ENCODE measurements at regions not wholly inside any gene's neighbourhood (a gene's known extent, or its start where the extent isn't known, plus 50 kb on each side); places are given as distances from the start of the nearest gene placed in this dataset.
A peak's percentile ranks its signal among the peaks of the same experiment; 100 is the strongest.

- H3K36me3 Mint-ChIP-seq (ENCODE audit: low read depth, unreplicated experiment) = no peaks in the 10 kb centered on the region
- H3K27ac Mint-ChIP-seq (ENCODE audit: unreplicated experiment) = peak overlapping the region; percentile 84
- H3K9me3 ChIP-seq (ENCODE audit: insufficient read depth, low read depth, low read length) = no peaks in the 10 kb centered on the region
- TF ChIP-seq EZH2 (IDR thresholded peaks at IDR 0.05; ENCODE audit: insufficient read depth, low read length) = no peak
- H3K79me2 ChIP-seq (ENCODE audit: insufficient read depth, low read length) = no peaks in the 10 kb centered on the region
- H3K27me3 Mint-ChIP-seq (ENCODE audit: low read depth, unreplicated experiment) = no peaks in the 10 kb centered on the region
- H3K36me3 ChIP-seq (ENCODE audit: insufficient read depth, low read length) = no peaks in the 10 kb centered on the region
- peak overlapping the region; percentile 34 for H3K4me2 ChIP-seq (ENCODE audit: low read length)
- H3K9me3 Mint-ChIP-seq (ENCODE audit: unreplicated experiment) = peaks cover 1% of the 10 kb centered on the region
- peak; percentile 85 for DNase-seq (ENCODE audit: low read depth)
- H3K27ac ChIP-seq (ENCODE audit: low read depth, low read length) = peak overlapping the region; percentile 41
- peaks cover 44% of the 10 kb centered on the region for H3K4me1 Mint-ChIP-seq (ENCODE audit: low read depth, unreplicated experiment)
- no peak overlapping the region for H3K4me3 Mint-ChIP-seq (ENCODE audit: unreplicated experiment)
- H3K27me3 ChIP-seq (ENCODE audit: insufficient read depth, low read length) = no peaks in the 10 kb centered on the region
- no peaks in the 10 kb centered on the region for H4K20me1 ChIP-seq (ENCODE audit: insufficient read depth, low read length)
- peak; percentile 80 for FAIRE-seq
- H3K4me3 ChIP-seq (ENCODE audit: insufficient read depth, low read depth, low read length) = no peak overlapping the region
- peak overlapping the region; percentile 19 for H3K9ac ChIP-seq (ENCODE audit: low read length)
- H2AFZ ChIP-seq (ENCODE audit: low read depth, low read length) = no peak overlapping the region
- peaks cover 23% of the 10 kb centered on the region for H3K4me1 ChIP-seq (ENCODE audit: insufficient read depth, low read length)
Observed at GRCh38 chr15:39232512-39232911, 348.4 kb upstream of the THBS1 start.

GRCh38 chr15:39235084-39235795 lies 345.6 kb upstream of the THBS1 start:
- Mint-ChIP-seq H3K4me1 (ENCODE audit: low read depth, unreplicated experiment) (peaks cover 49% of the 10 kb centered on the region), H3K9me3 (ENCODE audit: unreplicated experiment) (peaks cover 1% of the 10 kb centered on the region), H3K4me3 (ENCODE audit: unreplicated experiment) (no peak overlapping the region), H3K27me3 (ENCODE audit: low read depth, unreplicated experiment) (no peaks in the 10 kb centered on the region), H3K36me3 (ENCODE audit: low read depth, unreplicated experiment) (no peaks in the 10 kb centered on the region), H3K27ac (ENCODE audit: unreplicated experiment) (peak overlapping the region; percentile 77)
- DNase-seq (ENCODE audit: low read depth) = peak; percentile 62
- Histone ChIP-seq H3K36me3 (ENCODE audit: insufficient read depth, low read length) (no peaks in the 10 kb centered on the region), H3K4me1 (ENCODE audit: insufficient read depth, low read length) (peaks cover 37% of the 10 kb centered on the region), H2AFZ (ENCODE audit: low read depth, low read length) (no peak overlapping the region), H4K20me1 (ENCODE audit: insufficient read depth, low read length) (no peaks in the 10 kb centered on the region), H3K4me3 (ENCODE audit: insufficient read depth, low read depth, low read length) (no peak overlapping the region), H3K4me2 (ENCODE audit: low read length) (peak overlapping the region; percentile 38), H3K9ac (ENCODE audit: low read length) (no peak overlapping the region), H3K27ac (ENCODE audit: low read depth, low read length) (no peak overlapping the region), H3K27me3 (ENCODE audit: insufficient read depth, low read length) (no peaks in the 10 kb centered on the region), H3K79me2 (ENCODE audit: insufficient read depth, low read length) (no peaks in the 10 kb centered on the region), H3K9me3 (ENCODE audit: insufficient read depth, low read depth, low read length) (no peaks in the 10 kb centered on the region)
- no peak for TF ChIP-seq EZH2 (IDR thresholded peaks at IDR 0.05; ENCODE audit: insufficient read depth, low read length)
- no peak for TF ChIP-seq CTCF (IDR thresholded peaks at IDR 0.05; ENCODE audit: insufficient read depth, low read depth, low read length)
- no peak for FAIRE-seq

- DNase-seq (ENCODE audit: low read depth) (no peak), FAIRE-seq (no peak)
- no peak for TF ChIP-seq CTCF (IDR thresholded peaks at IDR 0.05; ENCODE audit: insufficient read depth, low read depth, low read length)
- TF ChIP-seq EZH2 (IDR thresholded peaks at IDR 0.05; ENCODE audit: insufficient read depth, low read length) = no peak
- Histone ChIP-seq H2AFZ (ENCODE audit: low read depth, low read length) (no peak overlapping the region), H3K79me2 (ENCODE audit: insufficient read depth, low read length) (no peaks in the 10 kb centered on the region), H3K36me3 (ENCODE audit: insufficient read depth, low read length) (no peaks in the 10 kb centered on the region), H3K27ac (ENCODE audit: low read depth, low read length) (no peak overlapping the region), H3K9me3 (ENCODE audit: insufficient read depth, low read depth, low read length) (no peaks in the 10 kb centered on the region), H3K4me3 (ENCODE audit: insufficient read depth, low read depth, low read length) (no peak overlapping the region), H3K4me1 (ENCODE audit: insufficient read depth, low read length) (peaks cover 38% of the 10 kb centered on the region), H3K27me3 (ENCODE audit: insufficient read depth, low read length) (no peaks in the 10 kb centered on the region), H3K9ac (ENCODE audit: low read length) (no peak overlapping the region), H4K20me1 (ENCODE audit: insufficient read depth, low read length) (no peaks in the 10 kb centered on the region), H3K4me2 (ENCODE audit: low read length) (no peak overlapping the region)
- Mint-ChIP-seq H3K36me3 (ENCODE audit: low read depth, unreplicated experiment) (no peaks in the 10 kb centered on the region), H3K9me3 (ENCODE audit: unreplicated experiment) (peaks cover 3% of the 10 kb centered on the region), H3K4me1 (ENCODE audit: low read depth, unreplicated experiment) (peaks cover 40% of the 10 kb centered on the region), H3K4me3 (ENCODE audit: unreplicated experiment) (no peak overlapping the region), H3K27me3 (ENCODE audit: low read depth, unreplicated experiment) (no peaks in the 10 kb centered on the region), H3K27ac (ENCODE audit: unreplicated experiment) (no peak overlapping the region)
Observed at GRCh38 chr15:39236375-39236774, 344.5 kb upstream of the THBS1 start.
